ENCODE measurements at regions not wholly inside any gene's neighbourhood (a gene's known extent, or its start where the extent isn't known, plus 50 kb on each side); places are given as distances from the start of the nearest gene placed in this dataset.

- TF ChIP-seq CTCF (conservative IDR thresholded peaks at IDR 0.05) (no peak), ZFX (IDR thresholded peaks at IDR 0.05) (no peak)
- H3K27ac ChIP-seq, result no peak overlapping the region
These were observed 173.4 kb downstream of the DAD1 start for GRCh38 chr14:22415605-22415959.

GRCh38 chr14:22414876-22415604 is 174.0 kb downstream of the DAD1 start:
- TF ChIP-seq ZFX (IDR thresholded peaks at IDR 0.05) (no peak), CTCF (conservative IDR thresholded peaks at IDR 0.05) (no peak)
- no peak overlapping the region for H3K27ac ChIP-seq

- no peak for TF ChIP-seq ZFX (IDR thresholded peaks at IDR 0.05)
- TF ChIP-seq CTCF (conservative IDR thresholded peaks at IDR 0.05), result no peak
- H3K27ac ChIP-seq, result no peak overlapping the region
These were observed 176.1 kb downstream of the DAD1 start for GRCh38 chr14:22412926-22413411.

- no peak for TF ChIP-seq ZFX (IDR thresholded peaks at IDR 0.05)
- no peak for TF ChIP-seq CTCF (conservative IDR thresholded peaks at IDR 0.05)
- H3K27ac ChIP-seq, result no peak overlapping the region
These were observed 177.5 kb downstream of the DAD1 start for GRCh38 chr14:22411398-22412055.

GRCh38 chr14:22410497-22410896 is 178.5 kb downstream of the DAD1 start:
- TF ChIP-seq ZFX (IDR thresholded peaks at IDR 0.05), result no peak
- no peak for TF ChIP-seq CTCF (conservative IDR thresholded peaks at IDR 0.05)

GRCh38 chr14:22409006-22409405 is 180.0 kb downstream of the DAD1 start:
- H3K27ac ChIP-seq, result no peak overlapping the region
- TF ChIP-seq ZFX (IDR thresholded peaks at IDR 0.05), result no peak
- no peak for TF ChIP-seq CTCF (conservative IDR thresholded peaks at IDR 0.05)

More at GRCh38 chr14:22410497-22410896, 178.5 kb downstream of the DAD1 start:
- no peak overlapping the region for H3K27ac ChIP-seq

- TF ChIP-seq CTCF (conservative IDR thresholded peaks at IDR 0.05), result no peak
- TF ChIP-seq ZFX (IDR thresholded peaks at IDR 0.05), result no peak
These were observed 180.5 kb downstream of the DAD1 start for GRCh38 chr14:22408547-22408946.

More at GRCh38 chr14:22408547-22408946, 180.5 kb downstream of the DAD1 start:
- H3K27ac ChIP-seq, result no peak overlapping the region

Measured in C4-2B (cell line).